Chondrocyte (in vitro differentiated cells): ENCODE measurements at regions not wholly inside any gene's neighbourhood (a gene's known extent, or its start where the extent isn't known, plus 50 kb on each side); places are given as distances from the start of the nearest gene placed in this dataset.

Experiments used
- DNase-seq: peaks from one replicate; pipeline ENCODE4 v3.0.0; 2021; ENCODE audit warnings: mixed read lengths, low spot score
- H3K27ac Mint-ChIP-seq: one replicate; pipeline ENCODE4 v1.8.0; 2021; ENCODE audit warnings: mild to moderate bottlenecking, moderate library complexity, mixed read lengths; ENCODE audit not compliant: unreplicated experiment
- H3K27me3 Mint-ChIP-seq: 2 replicates; pipeline ENCODE4 v1.8.0; 2021; ENCODE audit warnings: low read depth, mixed read lengths
- H3K36me3 Mint-ChIP-seq: 2 replicates; pipeline ENCODE4 v1.8.0; 2021; ENCODE audit warnings: low read depth, mixed read lengths
- H3K4me1 Mint-ChIP-seq: 2 replicates; pipeline ENCODE4 v1.8.0; 2021; ENCODE audit warnings: low read depth, mild to moderate bottlenecking, mixed read lengths
- H3K4me3 Mint-ChIP-seq: one replicate; pipeline ENCODE4 v1.8.0; 2021; ENCODE audit warnings: mild to moderate bottlenecking, moderate library complexity, mixed read lengths; ENCODE audit not compliant: unreplicated experiment
- H3K9me3 Mint-ChIP-seq: 2 replicates; pipeline ENCODE4 v1.8.0; 2021; ENCODE audit warnings: low read depth, mixed read lengths
- TF ChIP-seq, protein P1 (sequence below): fragments of 200-600 bp; sonication (generic); IDR thresholded peaks from 2 replicates; pipeline ENCODE4 v1.5.0; 2021; ENCODE audit warnings: antibody characterized with exemption, mild to moderate bottlenecking, moderate library complexity

DNA sequence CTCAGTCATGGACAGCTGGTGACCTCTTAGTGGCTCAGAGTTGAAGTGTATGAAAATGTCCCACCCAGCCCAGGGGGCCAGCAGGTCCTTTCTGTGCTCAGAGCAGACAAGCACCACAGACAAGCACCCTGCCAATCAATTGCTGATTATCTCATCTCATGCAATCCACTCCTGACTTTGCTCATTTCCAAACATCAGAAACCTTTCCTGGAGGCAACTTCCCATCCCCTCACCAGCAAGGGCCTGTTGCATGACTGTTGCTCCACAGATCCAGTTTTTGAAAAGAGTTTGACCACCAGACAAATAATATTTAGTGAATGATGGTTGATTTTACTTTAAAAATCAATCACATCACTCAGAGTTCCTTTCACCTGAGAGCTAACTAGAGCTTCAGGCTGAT lies 397.3 kb upstream of the KLF4 start:
- peaks cover 8% of the 10 kb centered on the region for H3K4me1 Mint-ChIP-seq
- TF ChIP-seq, protein P1, sequence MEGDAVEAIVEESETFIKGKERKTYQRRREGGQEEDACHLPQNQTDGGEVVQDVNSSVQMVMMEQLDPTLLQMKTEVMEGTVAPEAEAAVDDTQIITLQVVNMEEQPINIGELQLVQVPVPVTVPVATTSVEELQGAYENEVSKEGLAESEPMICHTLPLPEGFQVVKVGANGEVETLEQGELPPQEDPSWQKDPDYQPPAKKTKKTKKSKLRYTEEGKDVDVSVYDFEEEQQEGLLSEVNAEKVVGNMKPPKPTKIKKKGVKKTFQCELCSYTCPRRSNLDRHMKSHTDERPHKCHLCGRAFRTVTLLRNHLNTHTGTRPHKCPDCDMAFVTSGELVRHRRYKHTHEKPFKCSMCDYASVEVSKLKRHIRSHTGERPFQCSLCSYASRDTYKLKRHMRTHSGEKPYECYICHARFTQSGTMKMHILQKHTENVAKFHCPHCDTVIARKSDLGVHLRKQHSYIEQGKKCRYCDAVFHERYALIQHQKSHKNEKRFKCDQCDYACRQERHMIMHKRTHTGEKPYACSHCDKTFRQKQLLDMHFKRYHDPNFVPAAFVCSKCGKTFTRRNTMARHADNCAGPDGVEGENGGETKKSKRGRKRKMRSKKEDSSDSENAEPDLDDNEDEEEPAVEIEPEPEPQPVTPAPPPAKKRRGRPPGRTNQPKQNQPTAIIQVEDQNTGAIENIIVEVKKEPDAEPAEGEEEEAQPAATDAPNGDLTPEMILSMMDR: no peak
- H3K27me3 Mint-ChIP-seq: peaks cover 1% of the 10 kb centered on the region
- DNase-seq: no peak
- H3K36me3 Mint-ChIP-seq: no peaks in the 10 kb centered on the region
- peaks cover 3% of the 10 kb centered on the region for H3K9me3 Mint-ChIP-seq
- H3K4me3 Mint-ChIP-seq: no peak overlapping the region
- H3K27ac Mint-ChIP-seq: no peak overlapping the region

DNA sequence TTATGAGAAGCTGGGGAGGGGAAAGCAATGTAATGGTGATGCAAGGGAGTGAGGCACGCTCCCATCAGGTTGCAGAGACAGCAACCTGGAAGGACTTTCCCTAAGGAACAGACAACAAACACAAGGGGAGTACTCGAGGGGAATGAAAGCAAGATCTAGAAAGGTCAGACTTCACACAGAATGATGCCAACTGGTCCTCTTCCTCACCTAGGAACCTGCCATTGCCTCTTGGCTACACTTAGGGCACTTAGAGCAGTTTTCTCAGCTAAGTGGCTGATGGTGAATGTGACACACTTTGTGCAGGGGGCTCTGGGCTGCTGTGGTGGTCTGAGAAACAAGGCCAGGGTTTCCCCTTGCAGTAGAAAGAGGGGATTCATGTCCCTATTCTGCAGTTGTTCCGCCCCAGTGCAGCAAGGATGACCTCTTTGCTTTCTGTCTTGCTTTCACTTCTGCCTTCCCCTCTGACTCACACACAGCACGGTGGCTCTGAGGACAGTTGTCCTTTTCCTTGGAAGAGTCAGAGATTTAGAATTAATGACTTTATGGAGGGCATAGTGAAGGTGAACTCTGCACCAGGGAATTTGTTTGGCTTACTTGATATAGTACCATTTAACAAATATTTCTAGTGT lies 394.0 kb upstream of the KLF4 start:
- Mint-ChIP-seq H3K4me1 (peaks cover 15% of the 10 kb centered on the region), H3K9me3 (no peaks in the 10 kb centered on the region), H3K27ac (no peak overlapping the region), H3K27me3 (no peaks in the 10 kb centered on the region), H3K36me3 (no peaks in the 10 kb centered on the region), H3K4me3 (no peak overlapping the region)
- TF ChIP-seq, protein P1: no peak
- no peak for DNase-seq

DNA sequence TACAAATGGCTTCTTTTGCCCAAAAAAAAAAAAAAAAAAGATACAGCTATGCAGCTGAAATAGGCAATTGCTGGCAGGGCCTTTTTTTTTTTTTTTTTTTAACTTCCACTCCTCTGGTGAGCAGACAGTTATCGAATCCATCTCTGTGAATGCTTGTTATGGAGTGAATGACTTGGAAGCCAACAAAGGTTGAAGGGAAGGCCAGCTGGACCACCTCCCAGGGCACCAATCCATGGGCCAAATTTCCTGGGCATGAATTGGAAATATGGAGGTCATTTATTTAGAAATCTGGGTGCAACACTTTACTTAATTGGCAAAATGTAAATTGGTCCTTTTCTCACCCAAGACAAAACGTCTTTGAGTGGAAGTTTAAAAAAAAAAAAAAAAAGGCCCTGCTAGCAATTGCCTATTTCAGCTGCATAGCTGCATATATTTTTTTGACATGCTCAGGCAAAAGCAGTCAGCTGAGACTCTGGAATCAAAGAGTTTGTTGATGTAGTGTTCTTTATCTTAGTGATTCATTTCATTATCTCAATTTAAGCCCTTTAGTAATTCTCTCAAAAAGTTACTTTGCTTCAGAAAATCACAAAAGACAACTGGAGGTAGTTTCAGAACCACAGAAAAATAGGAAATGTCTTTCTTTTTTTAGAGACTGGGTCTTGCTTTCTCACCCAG lies 392.2 kb upstream of the KLF4 start:
- no peak for DNase-seq
- H3K27ac Mint-ChIP-seq: no peak overlapping the region

DNA sequence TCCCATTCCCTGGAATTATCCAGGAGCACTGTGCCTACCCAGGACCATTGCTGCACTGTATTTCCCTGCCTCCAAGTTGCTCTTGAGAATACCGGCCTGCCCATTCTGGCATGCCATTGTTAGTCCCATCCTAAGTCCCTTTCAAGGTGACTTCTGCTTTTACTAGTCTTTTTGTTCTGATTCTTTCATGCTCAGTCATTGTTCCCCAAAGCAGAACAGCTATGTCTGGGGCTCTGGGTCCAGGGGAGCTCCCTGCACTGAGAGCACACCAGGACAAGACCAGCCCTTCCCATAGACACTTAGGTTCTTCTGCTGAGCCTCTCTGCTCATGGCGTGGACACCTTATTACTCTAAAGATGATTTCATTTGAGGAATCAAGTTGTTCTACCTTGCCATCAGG lies 388.9 kb upstream of the KLF4 start:
- Mint-ChIP-seq H3K27ac (no peak overlapping the region), H3K27me3 (peaks cover 1% of the 10 kb centered on the region), H3K36me3 (no peaks in the 10 kb centered on the region), H3K4me3 (no peak overlapping the region), H3K9me3 (no peaks in the 10 kb centered on the region), H3K4me1 (peaks cover 18% of the 10 kb centered on the region)
- no peak for DNase-seq
- TF ChIP-seq, protein P1: no peak

More for the DNA sequence above, 392.2 kb upstream of the KLF4 start:
- no peaks in the 10 kb centered on the region for H3K9me3 Mint-ChIP-seq
- no peaks in the 10 kb centered on the region for H3K27me3 Mint-ChIP-seq
- TF ChIP-seq, protein P1: no peak
- H3K4me3 Mint-ChIP-seq: no peak overlapping the region
- no peaks in the 10 kb centered on the region for H3K36me3 Mint-ChIP-seq
- H3K4me1 Mint-ChIP-seq: peaks cover 15% of the 10 kb centered on the region

DNA sequence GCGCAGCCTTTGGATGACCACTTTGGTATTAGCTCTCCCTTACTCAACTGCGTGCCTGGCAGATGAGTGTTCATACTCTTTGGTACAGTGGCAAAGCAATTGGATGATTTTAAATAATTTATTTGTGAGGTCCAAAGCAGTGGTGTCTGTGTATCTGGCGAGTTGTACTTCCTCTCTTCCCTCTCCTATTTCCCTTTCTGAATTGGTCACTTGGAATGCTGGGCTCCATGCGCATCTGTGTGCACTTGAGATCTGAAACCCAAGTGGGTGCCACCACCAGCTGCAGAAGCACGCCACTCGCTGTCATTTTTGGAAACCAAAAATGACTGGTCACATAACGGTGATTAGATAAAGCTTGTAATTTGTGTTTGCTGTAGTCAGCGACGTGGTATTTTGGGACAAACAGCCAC lies 386.0 kb upstream of the KLF4 start:
- no peak overlapping the region for H3K4me3 Mint-ChIP-seq
- H3K9me3 Mint-ChIP-seq: no peaks in the 10 kb centered on the region
- peaks cover 17% of the 10 kb centered on the region for H3K4me1 Mint-ChIP-seq
- H3K27me3 Mint-ChIP-seq: peaks cover 1% of the 10 kb centered on the region
- DNase-seq: no peak
- no peak overlapping the region for H3K27ac Mint-ChIP-seq
- no peaks in the 10 kb centered on the region for H3K36me3 Mint-ChIP-seq
- TF ChIP-seq, protein P1: no peak
